ENCODE measurements at regions not wholly inside any gene's neighbourhood (a gene's known extent, or its start where the extent isn't known, plus 50 kb on each side); places are given as distances from the start of the nearest gene placed in this dataset.

DNA sequence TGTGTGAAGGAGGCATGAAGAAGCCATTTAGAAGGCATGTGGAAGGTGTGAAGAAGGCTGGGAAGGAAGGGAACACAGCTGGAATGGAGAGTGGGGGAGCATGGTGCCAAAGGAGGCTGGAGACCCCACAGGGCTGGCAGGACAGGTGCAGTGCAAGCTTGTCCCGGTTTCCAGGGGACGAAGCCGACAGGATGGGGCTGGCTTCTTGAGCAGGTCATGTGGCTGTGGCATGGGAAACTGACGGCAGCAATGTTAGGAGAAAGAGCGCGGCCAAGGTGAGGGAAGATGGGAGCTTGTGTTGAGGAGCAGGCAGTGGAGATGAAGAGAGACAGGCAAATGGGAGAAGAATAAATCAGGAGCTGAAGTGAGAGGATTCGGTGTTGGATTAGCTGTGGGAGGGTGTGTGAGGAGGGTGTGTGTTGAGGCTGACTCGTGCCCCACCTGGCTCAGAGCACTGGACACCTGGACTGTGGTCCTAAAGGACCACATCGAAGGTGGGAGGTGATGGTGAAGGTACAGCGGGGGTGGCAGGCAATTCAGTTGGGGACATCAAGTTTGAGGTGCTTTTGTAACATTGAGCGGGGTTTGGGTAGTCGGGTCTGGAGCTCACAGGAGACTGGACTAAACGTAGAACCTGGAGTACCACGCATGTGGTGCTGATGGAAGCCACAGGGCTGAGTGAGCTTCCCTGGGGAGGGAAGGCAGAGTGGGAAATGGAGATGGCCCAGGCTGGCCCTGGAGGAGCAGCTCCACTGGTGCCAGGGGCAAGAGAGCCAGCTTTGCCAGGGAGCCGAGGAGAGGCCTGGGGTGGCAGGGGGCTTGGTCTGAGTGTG, 165.6 kb upstream of the HDAC4 start:
- TF ChIP-seq BACH2 (CRISPR knock-in tag; IDR thresholded peaks at IDR 0.05; ENCODE audit: borderline replicate concordance) (no peak), ISL1 (CRISPR knock-in tag; IDR thresholded peaks at IDR 0.05) (no peak), CREB5 (CRISPR knock-in tag; IDR thresholded peaks at IDR 0.05; ENCODE audit: low read depth) (no peak), ZC3H10 (CRISPR knock-in tag; IDR thresholded peaks at IDR 0.05) (no peak), TCF4 (CRISPR knock-in tag; IDR thresholded peaks at IDR 0.05; ENCODE audit: borderline replicate concordance) (no peak), ESRRG (CRISPR knock-in tag; IDR thresholded peaks at IDR 0.05) (no peak), RARB (CRISPR knock-in tag; IDR thresholded peaks at IDR 0.05) (no peak)
- ATAC-seq, result no peak

DNA sequence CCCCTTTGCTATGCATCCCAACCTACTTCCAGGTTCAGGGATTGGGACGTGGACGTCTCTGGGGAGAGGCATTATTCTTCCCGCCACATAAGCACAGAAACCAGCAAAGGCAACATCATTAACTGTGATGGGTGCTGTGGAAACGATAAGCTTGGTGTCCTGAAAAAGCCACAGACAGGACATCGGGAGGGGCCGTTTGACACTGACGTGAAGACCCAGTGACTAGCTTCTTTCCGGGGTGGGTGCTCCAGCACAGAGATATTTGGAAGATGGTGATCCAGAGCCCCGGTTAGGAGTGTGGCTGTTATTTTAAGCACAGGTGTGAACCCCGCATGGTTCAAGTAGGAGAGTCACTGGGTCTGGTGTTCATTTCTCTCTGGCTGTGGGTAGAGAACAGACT, 163.8 kb upstream of the HDAC4 start:
- ATAC-seq, result no peak
- no peak for TF ChIP-seq ISL1 (CRISPR knock-in tag; IDR thresholded peaks at IDR 0.05)
- TF ChIP-seq ZFP3 (CRISPR knock-in tag; IDR thresholded peaks at IDR 0.05), result no peak
- TF ChIP-seq ARNTL (CRISPR knock-in tag; IDR thresholded peaks at IDR 0.05; ENCODE audit: borderline replicate concordance, low read depth), result no peak
- no peak for TF ChIP-seq ZNF565 (CRISPR knock-in tag; conservative IDR thresholded peaks at IDR 0.05; ENCODE audit: low read depth)
- TF ChIP-seq, protein P1, sequence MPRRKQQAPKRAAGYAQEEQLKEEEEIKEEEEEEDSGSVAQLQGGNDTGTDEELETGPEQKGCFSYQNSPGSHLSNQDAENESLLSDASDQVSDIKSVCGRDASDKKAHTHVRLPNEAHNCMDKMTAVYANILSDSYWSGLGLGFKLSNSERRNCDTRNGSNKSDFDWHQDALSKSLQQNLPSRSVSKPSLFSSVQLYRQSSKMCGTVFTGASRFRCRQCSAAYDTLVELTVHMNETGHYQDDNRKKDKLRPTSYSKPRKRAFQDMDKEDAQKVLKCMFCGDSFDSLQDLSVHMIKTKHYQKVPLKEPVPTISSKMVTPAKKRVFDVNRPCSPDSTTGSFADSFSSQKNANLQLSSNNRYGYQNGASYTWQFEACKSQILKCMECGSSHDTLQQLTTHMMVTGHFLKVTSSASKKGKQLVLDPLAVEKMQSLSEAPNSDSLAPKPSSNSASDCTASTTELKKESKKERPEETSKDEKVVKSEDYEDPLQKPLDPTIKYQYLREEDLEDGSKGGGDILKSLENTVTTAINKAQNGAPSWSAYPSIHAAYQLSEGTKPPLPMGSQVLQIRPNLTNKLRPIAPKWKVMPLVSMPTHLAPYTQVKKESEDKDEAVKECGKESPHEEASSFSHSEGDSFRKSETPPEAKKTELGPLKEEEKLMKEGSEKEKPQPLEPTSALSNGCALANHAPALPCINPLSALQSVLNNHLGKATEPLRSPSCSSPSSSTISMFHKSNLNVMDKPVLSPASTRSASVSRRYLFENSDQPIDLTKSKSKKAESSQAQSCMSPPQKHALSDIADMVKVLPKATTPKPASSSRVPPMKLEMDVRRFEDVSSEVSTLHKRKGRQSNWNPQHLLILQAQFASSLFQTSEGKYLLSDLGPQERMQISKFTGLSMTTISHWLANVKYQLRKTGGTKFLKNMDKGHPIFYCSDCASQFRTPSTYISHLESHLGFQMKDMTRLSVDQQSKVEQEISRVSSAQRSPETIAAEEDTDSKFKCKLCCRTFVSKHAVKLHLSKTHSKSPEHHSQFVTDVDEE (CRISPR knock-in tag; IDR thresholded peaks at IDR 0.05), result no peak
- no peak for TF ChIP-seq CSDC2 (CRISPR knock-in tag; IDR thresholded peaks at IDR 0.05)

DNA sequence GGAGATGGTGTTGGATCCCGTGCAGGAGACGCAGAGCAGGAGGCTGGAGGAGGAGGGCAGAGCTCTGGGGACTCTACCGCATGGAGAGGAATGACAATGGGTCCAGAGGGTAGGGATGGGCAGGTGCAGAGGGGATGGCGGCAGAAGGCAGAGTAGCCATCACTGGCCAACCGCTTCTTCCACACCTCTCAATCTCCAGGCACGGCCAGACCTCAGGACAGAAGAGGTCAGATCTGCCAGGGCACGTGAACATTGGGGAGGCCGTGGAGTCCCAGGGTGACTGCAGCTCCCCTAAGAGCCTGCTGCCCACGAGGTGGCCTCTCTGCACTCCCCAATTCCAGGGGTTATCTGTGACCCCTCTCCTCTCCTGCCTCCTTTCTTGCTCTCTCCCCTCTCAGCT, 162.7 kb upstream of the HDAC4 start:
- no peak for TF ChIP-seq CSRNP3 (CRISPR knock-in tag; IDR thresholded peaks at IDR 0.05)
- TF ChIP-seq ZNF8 (CRISPR knock-in tag; IDR thresholded peaks at IDR 0.05), result no peak
- no peak for TF ChIP-seq PPARA (CRISPR knock-in tag; IDR thresholded peaks at IDR 0.05; ENCODE audit: borderline replicate concordance)
- TF ChIP-seq BACH2 (CRISPR knock-in tag; IDR thresholded peaks at IDR 0.05; ENCODE audit: borderline replicate concordance), result no peak
- no peak for TF ChIP-seq PATZ1 (CRISPR knock-in tag; IDR thresholded peaks at IDR 0.05; ENCODE audit: borderline replicate concordance)
- no peak for ATAC-seq

- TF ChIP-seq GLIS3 (CRISPR knock-in tag; IDR thresholded peaks at IDR 0.05) (no peak), TCF4 (CRISPR knock-in tag; IDR thresholded peaks at IDR 0.05; ENCODE audit: borderline replicate concordance) (peak; percentile 83; the same call in 1 of the 2 replicates), ZFP30 (CRISPR knock-in tag; IDR thresholded peaks at IDR 0.05) (no peak), TOX (CRISPR knock-in tag; IDR thresholded peaks at IDR 0.05; ENCODE audit: borderline replicate concordance) (no peak)
- no peak; the same call in 2 of the 3 replicates for ATAC-seq
These were observed 160.7 kb upstream of the HDAC4 start for GRCh38 chr2:239561446-239562001.
